ENCODE measurements at regions not wholly inside any gene's neighbourhood (a gene's known extent, or its start where the extent isn't known, plus 50 kb on each side); places are given as distances from the start of the nearest gene placed in this dataset.

- FAIRE-seq = peak; percentile 78
- 0 out of 2 replicates have a peak, but pooled peaks have one; percentile 43 for TF ChIP-seq TAF1 (IDR thresholded peaks at IDR 0.05; ENCODE audit: low read depth, low read length)
- no peak for TF ChIP-seq PAX5 (IDR thresholded peaks at IDR 0.05; ENCODE audit: insufficient read depth, low read length, severe bottlenecking)
- DNase-seq (ENCODE audit: insufficient read length, low spot score) = peak; percentile 86
These were observed 233.6 kb downstream of the SEC14L1 start for GRCh38 chr17:77374170-77374936.

- FAIRE-seq (peak; percentile 9), DNase-seq (ENCODE audit: insufficient read length, low spot score) (no peak)
- TF ChIP-seq SPI1 (IDR thresholded peaks at IDR 0.05; ENCODE audit: low read depth, low read length) (no peak), POU2F2 (IDR thresholded peaks at IDR 0.05; ENCODE audit: low read depth, low read length) (no peak), POLR2AphosphoS5 (IDR thresholded peaks at IDR 0.05; ENCODE audit: low read depth, low read length) (no peak), POLR2A (IDR thresholded peaks at IDR 0.05; ENCODE audit: low read depth, low read length) (no peak), TAF1 (IDR thresholded peaks at IDR 0.05; ENCODE audit: low read depth, low read length) (no peak), PAX5 (IDR thresholded peaks at IDR 0.05; ENCODE audit: insufficient read depth, low read length, severe bottlenecking) (no peak)
These were observed 234.5 kb downstream of the SEC14L1 start for GRCh38 chr17:77375108-77375916.

- FAIRE-seq (peak; percentile 72), DNase-seq (ENCODE audit: insufficient read length, low spot score) (peak; percentile 59)
- TF ChIP-seq POLR2A (IDR thresholded peaks at IDR 0.05; ENCODE audit: low read depth, low read length) (no peak), PAX5 (IDR thresholded peaks at IDR 0.05; ENCODE audit: insufficient read depth, low read length, severe bottlenecking) (no peak), SPI1 (IDR thresholded peaks at IDR 0.05; ENCODE audit: low read depth, low read length) (no peak), POLR2AphosphoS5 (IDR thresholded peaks at IDR 0.05; ENCODE audit: low read depth, low read length) (no peak), TAF1 (IDR thresholded peaks at IDR 0.05; ENCODE audit: low read depth, low read length) (no peak)
These were observed 235.3 kb downstream of the SEC14L1 start for GRCh38 chr17:77375917-77376651.

- DNase-seq (ENCODE audit: insufficient read length, low spot score) (no peak), FAIRE-seq (no peak)
- TF ChIP-seq PAX5 (IDR thresholded peaks at IDR 0.05; ENCODE audit: insufficient read depth, low read length, severe bottlenecking) (no peak), POLR2A (IDR thresholded peaks at IDR 0.05; ENCODE audit: low read depth, low read length) (no peak), TAF1 (IDR thresholded peaks at IDR 0.05; ENCODE audit: low read depth, low read length) (no peak), POU2F2 (IDR thresholded peaks at IDR 0.05; ENCODE audit: low read depth, low read length) (no peak), SPI1 (IDR thresholded peaks at IDR 0.05; ENCODE audit: low read depth, low read length) (no peak), POLR2AphosphoS5 (IDR thresholded peaks at IDR 0.05; ENCODE audit: low read depth, low read length) (no peak)
These were observed 236.3 kb downstream of the SEC14L1 start for GRCh38 chr17:77376795-77377709.

GRCh38 chr17:77377710-77378235 lies 237.0 kb downstream of the SEC14L1 start:
- TF ChIP-seq PAX5 (IDR thresholded peaks at IDR 0.05; ENCODE audit: insufficient read depth, low read length, severe bottlenecking) = no peak
- TF ChIP-seq POLR2AphosphoS5 (IDR thresholded peaks at IDR 0.05; ENCODE audit: low read depth, low read length) = no peak
- TF ChIP-seq POLR2A (IDR thresholded peaks at IDR 0.05; ENCODE audit: low read depth, low read length) = no peak
- no peak for TF ChIP-seq POU2F2 (IDR thresholded peaks at IDR 0.05; ENCODE audit: low read depth, low read length)
- TF ChIP-seq SPI1 (IDR thresholded peaks at IDR 0.05; ENCODE audit: low read depth, low read length) = no peak
- no peak for TF ChIP-seq TAF1 (IDR thresholded peaks at IDR 0.05; ENCODE audit: low read depth, low read length)
- FAIRE-seq (no peak), DNase-seq (ENCODE audit: insufficient read length, low spot score) (no peak)

GRCh38 chr17:77378318-77379064 lies 237.7 kb downstream of the SEC14L1 start:
- DNase-seq (ENCODE audit: insufficient read length, low spot score) (no peak), FAIRE-seq (no peak)
- TF ChIP-seq POLR2AphosphoS5 (IDR thresholded peaks at IDR 0.05; ENCODE audit: low read depth, low read length) (no peak), POU2F2 (IDR thresholded peaks at IDR 0.05; ENCODE audit: low read depth, low read length) (no peak)

GRCh38 chr17:77379065-77379428 lies 238.3 kb downstream of the SEC14L1 start:
- TF ChIP-seq SPI1 (IDR thresholded peaks at IDR 0.05; ENCODE audit: low read depth, low read length) (no peak), POLR2AphosphoS5 (IDR thresholded peaks at IDR 0.05; ENCODE audit: low read depth, low read length) (no peak), PAX5 (IDR thresholded peaks at IDR 0.05; ENCODE audit: insufficient read depth, low read length, severe bottlenecking) (no peak), POU2F2 (IDR thresholded peaks at IDR 0.05; ENCODE audit: low read depth, low read length) (no peak)
- FAIRE-seq (no peak), DNase-seq (ENCODE audit: insufficient read length, low spot score) (no peak)

GRCh38 chr17:77379832-77380231 lies 239.1 kb downstream of the SEC14L1 start:
- no peak for FAIRE-seq
- no peak for TF ChIP-seq POLR2A (IDR thresholded peaks at IDR 0.05; ENCODE audit: low read depth, low read length)
- TF ChIP-seq SPI1 (IDR thresholded peaks at IDR 0.05; ENCODE audit: low read depth, low read length) = no peak
- TF ChIP-seq POU2F2 (IDR thresholded peaks at IDR 0.05; ENCODE audit: low read depth, low read length) = no peak
- TF ChIP-seq PAX5 (IDR thresholded peaks at IDR 0.05; ENCODE audit: insufficient read depth, low read length, severe bottlenecking) = no peak

More at GRCh38 chr17:77379832-77380231, 239.1 kb downstream of the SEC14L1 start:
- DNase-seq (ENCODE audit: insufficient read length, low spot score) = no peak
